WTC11 (cell line): ENCODE measurements at regions not wholly inside any gene's neighbourhood (a gene's known extent, or its start where the extent isn't known, plus 50 kb on each side); places are given as distances from the start of the nearest gene placed in this dataset.

Source experiments
- JUN ChIP-seq: sonication (generic); formaldehyde crosslinking; IDR thresholded peaks from 2 replicates; pipeline ENCODE4 v1.8.0; 2023; ENCODE audit warnings: mild to moderate bottlenecking, missing genetic modification reagents
- KAT7 ChIP-seq: sonication (generic); formaldehyde crosslinking; IDR thresholded peaks from 2 replicates; pipeline ENCODE4 v1.8.1; 2023; ENCODE audit warnings: missing genetic modification reagents, mild to moderate bottlenecking, borderline replicate concordance
- SMAD3 ChIP-seq: sonication (generic); formaldehyde crosslinking; IDR thresholded peaks from 2 replicates; pipeline ENCODE4 v1.8.0; 2022; ENCODE audit warnings: missing genetic modification reagents, mild to moderate bottlenecking, borderline replicate concordance
- SP1 ChIP-seq: sonication (generic); formaldehyde crosslinking; conservative IDR thresholded peaks from 2 replicates; pipeline ENCODE4 v1.8.1; 2022; ENCODE audit warnings: missing genetic modification reagents
- ZNF232 ChIP-seq: sonication (generic); formaldehyde crosslinking; IDR thresholded peaks from 2 replicates; pipeline ENCODE4 v1.8.0; 2022; ENCODE audit warnings: mild to moderate bottlenecking, missing genetic modification reagents
- TF ChIP-seq, protein P1 (sequence below): fragments of 200-600 bp; IDR thresholded peaks from 2 replicates; pipeline ENCODE4 v1.8.0; 2022; ENCODE audit warnings: antibody characterized with exemption
- TF ChIP-seq, protein P2 (sequence below): sonication (generic); formaldehyde crosslinking; IDR thresholded peaks from 2 replicates; pipeline ENCODE4 v1.8.1; 2022; ENCODE audit warnings: low read depth, missing genetic modification reagents, borderline replicate concordance

DNA sequence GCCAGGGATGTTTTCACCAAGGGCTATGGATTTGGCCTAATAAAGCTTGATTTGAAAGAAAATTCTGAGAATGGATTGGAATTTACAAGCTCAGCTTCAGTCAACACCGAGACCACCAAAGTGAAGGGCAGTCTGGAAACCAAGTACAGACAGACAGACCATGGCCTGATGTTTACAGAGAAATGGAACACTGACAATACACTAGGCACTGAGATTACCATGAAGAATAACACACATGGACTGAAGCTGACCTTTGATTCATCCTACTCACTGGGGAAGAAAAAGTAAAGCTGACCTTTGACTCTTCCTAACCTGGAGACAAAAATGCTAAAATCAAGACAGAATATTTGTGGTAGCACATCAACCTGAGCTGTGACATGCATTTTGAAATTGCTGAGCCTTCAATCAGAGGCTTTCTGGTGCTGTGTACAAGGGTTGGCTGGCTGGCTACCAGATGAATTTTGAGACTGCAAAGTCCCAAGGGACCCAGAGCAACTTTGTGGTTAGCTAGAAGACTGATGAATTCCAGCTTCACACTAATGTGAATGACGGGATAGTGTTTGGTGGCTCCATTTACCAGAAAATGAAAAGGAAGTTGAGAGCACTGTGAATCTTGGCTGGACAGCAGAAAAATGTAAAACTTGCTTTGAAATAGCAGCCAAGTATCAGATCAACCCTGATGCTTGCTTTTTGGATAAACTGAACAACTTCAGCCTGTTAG is 190.4 kb upstream of the KCTD3 start:
- TF ChIP-seq, protein P1, sequence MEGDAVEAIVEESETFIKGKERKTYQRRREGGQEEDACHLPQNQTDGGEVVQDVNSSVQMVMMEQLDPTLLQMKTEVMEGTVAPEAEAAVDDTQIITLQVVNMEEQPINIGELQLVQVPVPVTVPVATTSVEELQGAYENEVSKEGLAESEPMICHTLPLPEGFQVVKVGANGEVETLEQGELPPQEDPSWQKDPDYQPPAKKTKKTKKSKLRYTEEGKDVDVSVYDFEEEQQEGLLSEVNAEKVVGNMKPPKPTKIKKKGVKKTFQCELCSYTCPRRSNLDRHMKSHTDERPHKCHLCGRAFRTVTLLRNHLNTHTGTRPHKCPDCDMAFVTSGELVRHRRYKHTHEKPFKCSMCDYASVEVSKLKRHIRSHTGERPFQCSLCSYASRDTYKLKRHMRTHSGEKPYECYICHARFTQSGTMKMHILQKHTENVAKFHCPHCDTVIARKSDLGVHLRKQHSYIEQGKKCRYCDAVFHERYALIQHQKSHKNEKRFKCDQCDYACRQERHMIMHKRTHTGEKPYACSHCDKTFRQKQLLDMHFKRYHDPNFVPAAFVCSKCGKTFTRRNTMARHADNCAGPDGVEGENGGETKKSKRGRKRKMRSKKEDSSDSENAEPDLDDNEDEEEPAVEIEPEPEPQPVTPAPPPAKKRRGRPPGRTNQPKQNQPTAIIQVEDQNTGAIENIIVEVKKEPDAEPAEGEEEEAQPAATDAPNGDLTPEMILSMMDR: no peak
- TF ChIP-seq JUN (CRISPR knock-in tag) (no peak), SP1 (CRISPR knock-in tag) (no peak), SMAD3 (CRISPR knock-in tag) (no peak), ZNF232 (CRISPR knock-in tag) (no peak), KAT7 (CRISPR knock-in tag) (no peak)
- TF ChIP-seq, protein P2, sequence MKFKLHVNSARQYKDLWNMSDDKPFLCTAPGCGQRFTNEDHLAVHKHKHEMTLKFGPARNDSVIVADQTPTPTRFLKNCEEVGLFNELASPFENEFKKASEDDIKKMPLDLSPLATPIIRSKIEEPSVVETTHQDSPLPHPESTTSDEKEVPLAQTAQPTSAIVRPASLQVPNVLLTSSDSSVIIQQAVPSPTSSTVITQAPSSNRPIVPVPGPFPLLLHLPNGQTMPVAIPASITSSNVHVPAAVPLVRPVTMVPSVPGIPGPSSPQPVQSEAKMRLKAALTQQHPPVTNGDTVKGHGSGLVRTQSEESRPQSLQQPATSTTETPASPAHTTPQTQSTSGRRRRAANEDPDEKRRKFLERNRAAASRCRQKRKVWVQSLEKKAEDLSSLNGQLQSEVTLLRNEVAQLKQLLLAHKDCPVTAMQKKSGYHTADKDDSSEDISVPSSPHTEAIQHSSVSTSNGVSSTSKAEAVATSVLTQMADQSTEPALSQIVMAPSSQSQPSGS (CRISPR knock-in tag): no peak
